Prostate gland (tissue), 2 donors: ENCODE measurements at regions not wholly inside any gene's neighbourhood (a gene's known extent, or its start where the extent isn't known, plus 50 kb on each side); places are given as distances from the start of the nearest gene placed in this dataset.

Experiments
- CTCF ChIP-seq, 4 experiments: fragments of 200-600 bp in 2 of 4; fragments of 450-650 bp in 2 of 4; sonication (generic) in 2 of 4; IDR thresholded peaks; 1 replicate in 3 of 4; 2 replicates in 1 of 4; pipeline ENCODE4 v1.5.1; 2016 to 2019; ENCODE audit warnings: antibody characterized with exemption in 4 of 4, mild to moderate bottlenecking in 2 of 4, moderate library complexity in 2 of 4
- POLR2AphosphoS5 ChIP-seq: sonication (generic); formaldehyde crosslinking; IDR thresholded peaks from one replicate; pipeline ENCODE4 v1.6.1; 2017; ENCODE audit warnings: antibody characterized with exemption

GRCh38 chr1:193411714-193412113 is 225.3 kb upstream of the B3GALT2 start:
- TF ChIP-seq POLR2AphosphoS5 (no peak), CTCF (IDR thresholded peaks at IDR 0.05) (no peak)
